Subcutaneous abdominal adipose tissue (tissue), 5 donors: ENCODE measurements at regions not wholly inside any gene's neighbourhood (a gene's known extent, or its start where the extent isn't known, plus 50 kb on each side); places are given as distances from the start of the nearest gene placed in this dataset.
A peak's percentile ranks its signal among the peaks of the same experiment; 100 is the strongest.

Experiments used
- H3K27ac ChIP-seq: one replicate; pipeline ENCODE4 v1.7.0; 2013; ENCODE audit warnings: low read depth, mild to moderate bottlenecking, inconsistent platforms, low read length, moderate library complexity
- H3K27me3 ChIP-seq, 5 donors: one replicate each; pipeline ENCODE4 v1.7.0; 2013; ENCODE audit warnings: low read length in 5 of 5, inconsistent platforms in 1 of 5; ENCODE audit not compliant: control insufficient read depth in 5 of 5, insufficient read depth in 4 of 5
- H3K36me3 ChIP-seq, 5 donors: one replicate each; pipeline ENCODE4 v1.7.0; 2013; ENCODE audit warnings: low read length in 5 of 5; ENCODE audit not compliant: control insufficient read depth in 5 of 5, insufficient read depth in 5 of 5
- H3K4me1 ChIP-seq, 5 donors: one replicate each; pipeline ENCODE4 v1.7.0; 2013; ENCODE audit warnings: low read length in 5 of 5, mild to moderate bottlenecking in 3 of 5, moderate library complexity in 1 of 5; ENCODE audit not compliant: control insufficient read depth in 5 of 5, insufficient read depth in 5 of 5
- H3K4me3 ChIP-seq, 5 donors: one replicate each; pipeline ENCODE4 v1.7.0; 2013; ENCODE audit warnings: low read length in 5 of 5, low read depth in 1 of 5
- H3K9ac ChIP-seq, 5 donors: one replicate each; pipeline ENCODE4 v1.7.0; 2013; ENCODE audit warnings: low read length in 5 of 5, mild to moderate bottlenecking in 4 of 5, moderate library complexity in 3 of 5
- H3K9me3 ChIP-seq, 5 donors: one replicate each; pipeline ENCODE4 v1.7.0; 2013; ENCODE audit warnings: low read length in 5 of 5; ENCODE audit not compliant: control insufficient read depth in 5 of 5
- donor health status: healthy.
- donor health status: healthy.
- donor health status: healthy.
- donor health status: healthy.
- donor health status: healthy.

DNA sequence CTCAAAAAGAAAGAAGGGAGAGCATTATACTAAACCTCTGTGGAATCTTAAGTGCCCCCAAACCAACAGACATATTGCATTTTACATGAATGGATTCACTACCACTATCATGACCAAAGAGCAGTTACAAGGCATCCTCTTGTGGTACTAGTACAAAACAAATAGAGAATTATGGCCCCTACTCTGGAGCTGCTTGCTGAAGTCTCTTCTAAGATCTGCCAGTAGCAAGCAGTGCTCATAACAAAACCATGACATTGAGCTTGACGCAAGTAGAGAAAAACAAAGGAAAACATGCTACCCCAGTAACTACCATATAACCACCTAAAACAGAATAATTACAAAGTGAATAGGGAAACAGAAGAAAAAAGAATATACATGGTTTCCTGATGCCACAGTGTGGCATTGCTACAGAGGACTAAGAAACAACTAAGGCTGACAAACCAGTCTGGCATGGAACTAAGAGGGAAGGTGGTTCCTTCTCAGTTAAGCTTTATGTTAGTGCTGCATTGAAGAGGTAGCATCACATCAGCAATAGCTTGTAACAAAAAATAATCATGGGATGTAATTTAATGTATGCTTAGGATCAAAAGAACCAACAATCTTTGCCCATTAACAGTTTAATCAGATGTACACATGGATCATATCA, 150.2 kb upstream of the AGR3 start:
- Histone ChIP-seq H3K27me3 (no peaks in the 10 kb centered on the region), H3K27ac (no peak overlapping the region), H3K9me3 (peaks cover 0 to 10% (median 4%) of the 10 kb centered on the region in 5 donors), H3K36me3 (no peaks in the 10 kb centered on the region), H3K9ac (no peak overlapping the region), H3K4me1 (peaks cover 0 to 12% (median 6%) of the 10 kb centered on the region in 5 donors), H3K4me3 (no peak overlapping the region)

DNA sequence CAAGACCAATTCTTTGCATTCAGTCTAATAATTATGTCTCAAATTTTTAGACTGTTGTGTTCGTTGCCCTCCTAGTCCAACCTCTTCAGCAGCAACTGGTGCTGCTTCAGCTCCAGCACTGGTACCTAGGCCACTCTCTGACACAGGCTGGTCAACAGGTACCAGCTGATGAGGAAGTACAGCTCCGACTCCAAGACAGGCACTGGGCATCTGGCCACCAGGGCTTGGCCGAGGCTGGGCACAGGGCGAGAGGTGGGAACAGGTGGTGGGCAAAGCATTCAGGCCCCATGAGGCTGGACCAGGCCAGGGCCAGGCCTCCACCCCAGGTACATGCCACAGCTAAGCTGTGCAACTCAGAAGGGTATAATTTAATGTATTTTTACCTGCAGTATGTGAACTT, 151.5 kb upstream of the AGR3 start:
- H3K4me3 ChIP-seq = no peak overlapping the region
- no peak overlapping the region for H3K27ac ChIP-seq
- no peaks in the 10 kb centered on the region for H3K27me3 ChIP-seq
- H3K9ac ChIP-seq = no peak overlapping the region
- H3K36me3 ChIP-seq = no peaks in the 10 kb centered on the region
- peaks cover 0 to 9% (median 0%) of the 10 kb centered on the region in 5 donors for H3K4me1 ChIP-seq
- peaks cover 0 to 4% (median 0%) of the 10 kb centered on the region in 5 donors for H3K9me3 ChIP-seq

- Histone ChIP-seq H3K27me3 (no peaks in the 10 kb centered on the region), H3K9ac (no peak overlapping the region), H3K4me3 (no peak overlapping the region), H3K36me3 (no peaks in the 10 kb centered on the region), H3K27ac (no peak overlapping the region), H3K9me3 (no peaks in the 10 kb centered on the region), H3K4me1 (peaks cover 0 to 23% (median 7%) of the 10 kb centered on the region in 5 donors)
Observed at GRCh38 chr7:17036584-17036983, 154.8 kb upstream of the AGR3 start.

DNA sequence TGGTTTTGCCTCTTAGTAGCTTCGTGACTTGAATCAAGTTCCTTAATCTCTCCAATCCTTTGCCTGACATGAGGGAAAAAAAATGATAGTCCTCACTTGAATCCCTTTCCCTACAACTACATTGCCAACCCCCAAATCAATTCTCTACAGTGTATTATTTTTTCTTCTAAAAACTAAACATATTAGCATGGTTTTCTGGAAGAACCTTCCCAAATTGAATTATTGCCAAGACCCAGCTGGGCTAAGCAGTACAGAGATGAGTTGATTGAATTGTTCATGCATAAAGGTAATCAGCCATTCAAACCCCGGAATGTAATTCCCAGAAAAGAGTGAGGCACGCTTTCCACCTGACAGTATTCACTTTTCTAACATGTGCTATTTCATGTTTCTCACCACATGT, 155.6 kb upstream of the AGR3 start:
- H3K9ac ChIP-seq = no peak overlapping the region
- H3K36me3 ChIP-seq = no peaks in the 10 kb centered on the region
- no peaks in the 10 kb centered on the region for H3K9me3 ChIP-seq
- no peaks in the 10 kb centered on the region for H3K27me3 ChIP-seq
- H3K27ac ChIP-seq = no peak overlapping the region
- H3K4me1 ChIP-seq = peaks cover 0 to 29% (median 10%) of the 10 kb centered on the region in 5 donors
- no peak overlapping the region for H3K4me3 ChIP-seq

DNA sequence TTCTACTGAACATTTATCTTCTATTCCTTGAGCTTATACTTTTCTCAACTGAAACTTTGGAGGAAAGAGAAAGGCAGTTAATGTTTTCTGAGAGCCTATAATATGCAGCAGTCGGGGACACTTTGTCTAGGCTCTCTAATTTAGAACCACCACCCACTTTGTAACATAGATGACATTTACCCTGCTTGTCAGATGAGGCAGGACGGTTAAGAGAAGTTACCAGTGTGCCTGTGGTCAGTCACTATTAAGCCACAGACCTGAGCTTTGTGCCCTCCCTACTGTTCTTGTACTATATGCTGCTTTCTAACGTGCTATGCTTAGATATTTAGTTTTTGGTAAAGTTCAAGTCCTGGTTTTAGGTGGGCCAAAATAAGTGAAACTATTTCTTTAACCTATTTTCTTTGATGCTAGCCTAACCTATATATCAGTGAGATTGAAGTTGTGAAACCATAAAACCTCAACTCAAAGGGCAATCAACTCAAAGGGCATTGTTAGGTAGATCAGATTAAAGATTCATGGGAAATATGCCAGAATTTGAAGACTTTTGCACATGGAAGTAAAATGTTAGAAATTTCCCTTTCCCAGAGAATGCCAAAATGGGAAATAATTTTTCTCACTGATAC, 156.5 kb upstream of the AGR3 start:
- Histone ChIP-seq H3K27ac (no peak overlapping the region), H3K36me3 (no peaks in the 10 kb centered on the region)

DNA sequence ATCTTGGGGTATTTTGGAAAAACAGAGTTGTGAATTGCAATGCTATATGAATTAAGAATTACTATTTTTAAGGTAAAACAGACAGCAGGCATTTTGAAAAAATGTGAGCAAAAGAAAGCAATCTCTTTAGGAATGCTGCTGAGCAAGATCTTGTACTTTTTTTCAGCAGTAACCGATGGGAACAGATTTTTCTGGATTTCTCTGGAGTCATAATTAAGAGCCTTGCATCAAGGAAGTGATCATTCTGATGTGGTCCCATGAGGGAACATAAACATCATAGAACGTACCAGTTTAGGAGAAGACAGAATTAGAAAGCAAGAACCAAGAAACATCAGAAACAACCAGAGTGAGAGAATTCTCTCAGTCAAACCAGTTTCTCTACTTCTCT, 157.0 kb upstream of the AGR3 start:
- Histone ChIP-seq H3K9ac (no peak overlapping the region), H3K4me3 (no peak overlapping the region), H3K4me1 (peaks cover 0 to 41% (median 15%) of the 10 kb centered on the region in 5 donors), H3K9me3 (no peaks in the 10 kb centered on the region), H3K36me3 (no peaks in the 10 kb centered on the region), H3K27ac (no peak overlapping the region), H3K27me3 (no peaks in the 10 kb centered on the region)

More for the DNA sequence above, 156.5 kb upstream of the AGR3 start:
- no peaks in the 10 kb centered on the region for H3K9me3 ChIP-seq
- no peak overlapping the region for H3K9ac ChIP-seq
- peaks cover 0 to 36% (median 15%) of the 10 kb centered on the region in 5 donors for H3K4me1 ChIP-seq
- H3K4me3 ChIP-seq = no peak overlapping the region
- no peaks in the 10 kb centered on the region for H3K27me3 ChIP-seq

- H3K9ac ChIP-seq = no peak overlapping the region
- H3K4me1 ChIP-seq = peaks cover 0 to 42% (median 15%) of the 10 kb centered on the region in 5 donors
- H3K4me3 ChIP-seq = no peak overlapping the region
- H3K9me3 ChIP-seq = no peaks in the 10 kb centered on the region
- no peaks in the 10 kb centered on the region for H3K36me3 ChIP-seq
- no peaks in the 10 kb centered on the region for H3K27me3 ChIP-seq
- no peak overlapping the region for H3K27ac ChIP-seq
Observed at GRCh38 chr7:17039372-17039771, 157.6 kb upstream of the AGR3 start.

- Histone ChIP-seq H3K9ac (no peak overlapping the region), H3K4me3 (no peak overlapping the region), H3K27ac (peak overlapping the region; percentile 6), H3K4me1 (peaks cover 0 to 42% (median 15%) of the 10 kb centered on the region in 5 donors), H3K27me3 (no peaks in the 10 kb centered on the region), H3K36me3 (no peaks in the 10 kb centered on the region), H3K9me3 (no peaks in the 10 kb centered on the region)
Observed at GRCh38 chr7:17040716-17041115, 158.9 kb upstream of the AGR3 start.

DNA sequence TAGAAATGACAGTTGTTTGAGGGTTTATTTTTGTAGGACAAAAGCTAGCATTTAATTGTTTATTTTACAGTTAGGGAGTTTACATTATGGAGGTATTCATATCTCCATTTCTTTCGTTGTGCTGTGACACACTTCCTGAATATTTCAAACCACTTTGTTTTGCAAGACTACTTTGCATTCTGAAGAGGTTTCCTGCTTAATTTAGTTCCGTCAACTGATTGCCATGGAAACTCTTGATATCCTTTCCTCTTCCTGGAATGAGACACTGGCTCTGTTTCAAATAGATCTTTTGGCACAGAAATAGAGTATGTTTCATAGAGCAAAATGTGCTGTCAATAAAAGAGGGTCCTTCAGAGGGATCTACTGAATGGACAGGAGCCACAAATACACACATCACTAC, 159.5 kb upstream of the AGR3 start:
- Histone ChIP-seq H3K9me3 (no peaks in the 10 kb centered on the region), H3K27me3 (no peaks in the 10 kb centered on the region), H3K36me3 (no peaks in the 10 kb centered on the region), H3K27ac (peak overlapping the region; percentile 6), H3K9ac (no peak overlapping the region), H3K4me1 (peaks cover 0 to 42% (median 16%) of the 10 kb centered on the region in 5 donors), H3K4me3 (no peak overlapping the region)

- Histone ChIP-seq H3K27ac (no peak overlapping the region), H3K9ac (no peak overlapping the region), H3K4me3 (no peak overlapping the region), H3K36me3 (no peaks in the 10 kb centered on the region), H3K4me1 (peaks cover 0 to 42% (median 23%) of the 10 kb centered on the region in 5 donors), H3K9me3 (no peaks in the 10 kb centered on the region), H3K27me3 (no peaks in the 10 kb centered on the region)
Observed at GRCh38 chr7:17042211-17042610, 160.4 kb upstream of the AGR3 start.
